ENCODE measurements at regions not wholly inside any gene's neighbourhood (a gene's known extent, or its start where the extent isn't known, plus 50 kb on each side); places are given as distances from the start of the nearest gene placed in this dataset.

DNA sequence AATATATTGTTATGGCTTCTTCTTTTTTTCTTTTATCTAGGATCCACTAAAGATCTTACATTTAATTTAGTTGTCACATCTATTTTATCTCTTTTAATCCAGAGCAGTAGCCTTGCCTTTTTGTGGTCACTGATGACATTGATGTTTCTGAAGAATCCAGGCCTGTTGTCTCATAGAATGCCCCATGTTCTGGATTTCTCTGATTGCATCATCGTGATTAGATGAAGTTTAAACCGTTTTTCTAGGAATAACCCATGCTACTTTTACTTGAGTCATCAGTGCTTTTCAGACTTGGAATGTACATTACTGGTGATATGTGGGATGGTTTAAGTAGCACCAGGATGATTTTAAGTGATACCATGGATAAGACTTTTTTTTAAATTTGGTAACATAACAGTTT lies 106.4 kb upstream of the CES5A start:
- Histone ChIP-seq H3K9me3 (ENCODE audit: insufficient read depth, low read length) (no peaks in the 10 kb centered on the region), H3K4me1 (ENCODE audit: low read length) (no peaks in the 10 kb centered on the region), H4K20me1 (ENCODE audit: insufficient read depth, low read length) (no peaks in the 10 kb centered on the region), H3K4me2 (ENCODE audit: low read length) (no peak overlapping the region), H3K36me3 (replicated peaks; ENCODE audit: low read depth, low read length) (no peaks in the 10 kb centered on the region), H2AFZ (ENCODE audit: low read depth, low read length) (no peak overlapping the region), H3K4me3 (ENCODE audit: low read length) (no peak overlapping the region), H3K79me2 (ENCODE audit: low read length) (no peaks in the 10 kb centered on the region), H3K27ac (ENCODE audit: low read length) (no peak overlapping the region), H3K9ac (ENCODE audit: low read length) (no peak overlapping the region), H3K27me3 (ENCODE audit: low read depth, low read length) (peaks cover 6% of the 10 kb centered on the region)
- TF ChIP-seq EZH2phosphoT487 (IDR thresholded peaks at IDR 0.05; ENCODE audit: low read depth), result no peak
- TF ChIP-seq, protein P1, sequence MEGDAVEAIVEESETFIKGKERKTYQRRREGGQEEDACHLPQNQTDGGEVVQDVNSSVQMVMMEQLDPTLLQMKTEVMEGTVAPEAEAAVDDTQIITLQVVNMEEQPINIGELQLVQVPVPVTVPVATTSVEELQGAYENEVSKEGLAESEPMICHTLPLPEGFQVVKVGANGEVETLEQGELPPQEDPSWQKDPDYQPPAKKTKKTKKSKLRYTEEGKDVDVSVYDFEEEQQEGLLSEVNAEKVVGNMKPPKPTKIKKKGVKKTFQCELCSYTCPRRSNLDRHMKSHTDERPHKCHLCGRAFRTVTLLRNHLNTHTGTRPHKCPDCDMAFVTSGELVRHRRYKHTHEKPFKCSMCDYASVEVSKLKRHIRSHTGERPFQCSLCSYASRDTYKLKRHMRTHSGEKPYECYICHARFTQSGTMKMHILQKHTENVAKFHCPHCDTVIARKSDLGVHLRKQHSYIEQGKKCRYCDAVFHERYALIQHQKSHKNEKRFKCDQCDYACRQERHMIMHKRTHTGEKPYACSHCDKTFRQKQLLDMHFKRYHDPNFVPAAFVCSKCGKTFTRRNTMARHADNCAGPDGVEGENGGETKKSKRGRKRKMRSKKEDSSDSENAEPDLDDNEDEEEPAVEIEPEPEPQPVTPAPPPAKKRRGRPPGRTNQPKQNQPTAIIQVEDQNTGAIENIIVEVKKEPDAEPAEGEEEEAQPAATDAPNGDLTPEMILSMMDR (IDR thresholded peaks at IDR 0.05; ENCODE audit: low read depth, low read length), result no peak

DNA sequence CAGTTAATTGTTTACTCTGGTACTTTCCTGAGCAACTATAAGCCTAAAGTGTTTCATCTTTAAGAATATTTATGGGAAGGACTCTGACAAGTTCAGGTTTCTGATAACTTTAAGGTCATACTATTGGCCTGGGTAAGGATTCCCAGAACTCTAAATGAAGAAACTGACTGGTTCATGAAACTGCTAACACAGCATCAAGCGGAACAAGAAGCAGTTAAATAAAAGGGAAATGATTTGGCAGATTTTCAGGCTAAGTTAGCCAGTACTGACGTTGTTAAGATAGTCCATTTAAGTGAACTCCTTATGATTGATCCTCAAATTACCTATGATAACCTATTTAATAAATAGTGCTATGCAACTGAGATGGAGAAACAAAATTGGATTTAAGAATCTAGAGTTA lies 101.6 kb upstream of the CES5A start:
- Histone ChIP-seq H4K20me1 (ENCODE audit: insufficient read depth, low read length) (no peaks in the 10 kb centered on the region), H3K27me3 (ENCODE audit: low read depth, low read length) (peaks cover 5% of the 10 kb centered on the region; the same call in 1 of the 2 replicates), H3K9me3 (ENCODE audit: insufficient read depth, low read length) (no peaks in the 10 kb centered on the region), H3K79me2 (ENCODE audit: low read length) (no peaks in the 10 kb centered on the region), H3K4me1 (ENCODE audit: low read length) (no peaks in the 10 kb centered on the region), H3K27ac (ENCODE audit: low read length) (no peak overlapping the region), H3K4me3 (ENCODE audit: low read length) (no peak overlapping the region), H3K9ac (ENCODE audit: low read length) (no peak overlapping the region), H3K4me2 (ENCODE audit: low read length) (no peak overlapping the region), H2AFZ (ENCODE audit: low read depth, low read length) (no peak overlapping the region), H3K36me3 (replicated peaks; ENCODE audit: low read depth, low read length) (no peaks in the 10 kb centered on the region)
- TF ChIP-seq, protein P1 (IDR thresholded peaks at IDR 0.05; ENCODE audit: low read depth, low read length), result no peak
- no peak for TF ChIP-seq EZH2phosphoT487 (IDR thresholded peaks at IDR 0.05; ENCODE audit: low read depth)

DNA sequence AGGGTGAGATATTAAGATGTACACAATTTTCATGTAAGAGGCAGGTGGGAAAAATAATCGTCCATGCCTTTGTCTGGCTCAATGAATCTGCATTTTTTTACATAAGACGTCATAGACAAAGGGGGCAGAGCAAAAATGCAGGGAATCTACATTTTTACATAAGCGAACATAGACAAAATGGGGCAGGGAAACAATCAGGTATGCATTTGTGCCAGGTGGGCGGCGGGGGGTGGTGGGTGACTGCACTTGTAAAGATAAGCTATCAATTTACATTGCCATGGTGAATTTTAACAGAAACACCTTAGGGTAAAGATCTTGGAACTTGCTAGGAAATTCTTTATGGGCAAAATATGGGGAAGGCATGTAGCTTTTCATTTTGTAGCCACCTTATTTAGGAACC lies 96.3 kb upstream of the CES5A start:
- Histone ChIP-seq H3K36me3 (replicated peaks; ENCODE audit: low read depth, low read length) (no peaks in the 10 kb centered on the region), H3K4me3 (ENCODE audit: low read length) (no peak overlapping the region), H3K27me3 (ENCODE audit: low read depth, low read length) (no peaks in the 10 kb centered on the region), H3K9ac (ENCODE audit: low read length) (no peak overlapping the region), H2AFZ (ENCODE audit: low read depth, low read length) (no peak overlapping the region), H3K9me3 (ENCODE audit: insufficient read depth, low read length) (no peaks in the 10 kb centered on the region), H3K4me2 (ENCODE audit: low read length) (no peak overlapping the region), H3K4me1 (ENCODE audit: low read length) (no peaks in the 10 kb centered on the region), H3K27ac (ENCODE audit: low read length) (no peak overlapping the region), H4K20me1 (ENCODE audit: insufficient read depth, low read length) (no peaks in the 10 kb centered on the region), H3K79me2 (ENCODE audit: low read length) (no peaks in the 10 kb centered on the region)
- TF ChIP-seq, protein P1 (IDR thresholded peaks at IDR 0.05; ENCODE audit: low read depth, low read length), result no peak
- TF ChIP-seq EZH2phosphoT487 (IDR thresholded peaks at IDR 0.05; ENCODE audit: low read depth), result no peak

DNA sequence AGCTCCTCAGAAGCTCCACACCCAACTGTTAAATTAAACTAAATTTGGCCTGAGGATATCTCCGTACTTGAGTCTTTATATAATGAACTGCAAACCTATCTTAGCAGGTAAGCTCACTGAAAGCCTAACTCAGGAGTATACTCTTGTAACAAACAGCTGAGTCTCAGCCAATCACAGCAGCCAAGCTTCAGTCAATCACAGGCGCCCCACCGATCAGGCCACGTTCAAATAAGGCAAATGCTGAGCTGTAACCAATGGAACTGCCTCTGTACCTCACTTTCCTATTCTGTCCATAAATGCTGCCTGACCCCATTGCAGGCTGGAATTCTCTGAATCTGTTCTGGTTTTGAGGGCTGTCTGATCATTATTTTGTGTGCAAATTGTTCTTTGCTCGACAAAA lies 93.0 kb upstream of the CES5A start:
- Histone ChIP-seq H3K27me3 (ENCODE audit: low read depth, low read length) (peaks cover 5% of the 10 kb centered on the region; the same call in 1 of the 2 replicates), H3K27ac (ENCODE audit: low read length) (no peak overlapping the region), H3K36me3 (replicated peaks; ENCODE audit: low read depth, low read length) (no peaks in the 10 kb centered on the region), H3K4me3 (ENCODE audit: low read length) (no peak overlapping the region), H3K9ac (ENCODE audit: low read length) (no peak overlapping the region), H2AFZ (ENCODE audit: low read depth, low read length) (no peak overlapping the region), H3K9me3 (ENCODE audit: insufficient read depth, low read length) (no peaks in the 10 kb centered on the region), H3K4me1 (ENCODE audit: low read length) (no peaks in the 10 kb centered on the region), H3K4me2 (ENCODE audit: low read length) (no peak overlapping the region), H3K79me2 (ENCODE audit: low read length) (no peaks in the 10 kb centered on the region), H4K20me1 (ENCODE audit: insufficient read depth, low read length) (no peaks in the 10 kb centered on the region)
- no peak for TF ChIP-seq EZH2phosphoT487 (IDR thresholded peaks at IDR 0.05; ENCODE audit: low read depth)
- TF ChIP-seq, protein P1 (IDR thresholded peaks at IDR 0.05; ENCODE audit: low read depth, low read length), result no peak
